ENCODE measurements at regions not wholly inside any gene's neighbourhood (a gene's known extent, or its start where the extent isn't known, plus 50 kb on each side); places are given as distances from the start of the nearest gene placed in this dataset.

GRCh38 chr6:114740547-114740946, 397.7 kb upstream of the HS3ST5 start:
- TF ChIP-seq REST (IDR thresholded peaks at IDR 0.05; ENCODE audit: low read depth, low read length) = no peak
- no peak for TF ChIP-seq TAF1 (IDR thresholded peaks at IDR 0.05; ENCODE audit: borderline replicate concordance, low read depth, low read length)
- TF ChIP-seq POLR2AphosphoS5 (IDR thresholded peaks at IDR 0.05; ENCODE audit: low read depth, low read length) = no peak
- TF ChIP-seq EZH2phosphoT487 (IDR thresholded peaks at IDR 0.05; ENCODE audit: borderline replicate concordance, low read depth) = no peak
- no peak for TF ChIP-seq USF2 (IDR thresholded peaks at IDR 0.05; ENCODE audit: borderline replicate concordance, low read depth, low read length)
- TF ChIP-seq MXI1 (IDR thresholded peaks at IDR 0.05; ENCODE audit: low read depth, low read length) = no peak
- TF ChIP-seq CHD2 (IDR thresholded peaks at IDR 0.05; ENCODE audit: low read length, partially characterized antibody) = no peak
- no peak for TF ChIP-seq SMC3 (IDR thresholded peaks at IDR 0.05; ENCODE audit: low read depth, low read length)
- no peak for TF ChIP-seq RXRA (IDR thresholded peaks at IDR 0.05; ENCODE audit: borderline replicate concordance, low read depth)
- no peak for TF ChIP-seq USF1 (IDR thresholded peaks at IDR 0.05; ENCODE audit: borderline replicate concordance, low read depth)
- TF ChIP-seq TCF12 (IDR thresholded peaks at IDR 0.05) = no peak
- no peak for TF ChIP-seq EP300 (IDR thresholded peaks at IDR 0.05; ENCODE audit: borderline replicate concordance in 1 of 2, low read depth in 1 of 2, low read length in 1 of 2)
- no peak for TF ChIP-seq ELF1 (IDR thresholded peaks at IDR 0.05)
- WGBS (ENCODE audit: low lambda C conversion rate) = 60% methylated on average over 2 of the region's 2 CpGs
- Histone ChIP-seq H4K20me1 (ENCODE audit: insufficient read depth) (no peaks in the 10 kb centered on the region), H3F3A (replicated peaks; ENCODE audit: insufficient read depth) (no peaks in the 10 kb centered on the region), H3K9me2 (no peaks in the 10 kb centered on the region), H3K36me3 (replicated peaks in 1 of 2; ENCODE audit: control insufficient read depth in 1 of 2, insufficient read depth in 2 of 2, low read length in 1 of 2) (no peaks in the 10 kb centered on the region), H3K4me2 (no peak overlapping the region), H3K4me3 (ENCODE audit: low read depth in 2 of 2, low read length in 1 of 2) (no peak overlapping the region), H3K79me2 (ENCODE audit: insufficient read depth) (no peaks in the 10 kb centered on the region), H3K27me3 (ENCODE audit: insufficient read depth) (no peaks in the 10 kb centered on the region), H3K27ac (ENCODE audit: low read depth in 2 of 2, low read length in 1 of 2) (no peak overlapping the region), H3K9me3 (no peaks in the 10 kb centered on the region), H2AFZ (ENCODE audit: low read depth) (no peak overlapping the region), H3K4me1 (ENCODE audit: control insufficient read depth in 1 of 2, insufficient read depth in 2 of 2, low read depth in 1 of 2, low read length in 1 of 2) (no peaks in the 10 kb centered on the region), H3K9ac (no peak overlapping the region)
- no peak for DNase-seq
- ChIA-PET POLR2A (no interaction called here), CTCF (interaction anchor here (0.6 to 1.1 kb wide), 2 partner anchors 42 to 397 kb away, joined by 3 read pairs; no protein-coding TSS in a partner anchor)

Measured in SK-N-SH (cell line).